HG03342 (cell line): ENCODE measurements at regions not wholly inside any gene's neighbourhood (a gene's known extent, or its start where the extent isn't known, plus 50 kb on each side); places are given as distances from the start of the nearest gene placed in this dataset.

Experiments
- ATAC-seq: cut with Tn5 transposase; IDR thresholded peaks from one replicate; pipeline ENCODE4 v1.9.1; 2021; ENCODE audit warnings: mild to moderate bottlenecking, moderate library complexity; ENCODE audit not compliant: unreplicated experiment

DNA sequence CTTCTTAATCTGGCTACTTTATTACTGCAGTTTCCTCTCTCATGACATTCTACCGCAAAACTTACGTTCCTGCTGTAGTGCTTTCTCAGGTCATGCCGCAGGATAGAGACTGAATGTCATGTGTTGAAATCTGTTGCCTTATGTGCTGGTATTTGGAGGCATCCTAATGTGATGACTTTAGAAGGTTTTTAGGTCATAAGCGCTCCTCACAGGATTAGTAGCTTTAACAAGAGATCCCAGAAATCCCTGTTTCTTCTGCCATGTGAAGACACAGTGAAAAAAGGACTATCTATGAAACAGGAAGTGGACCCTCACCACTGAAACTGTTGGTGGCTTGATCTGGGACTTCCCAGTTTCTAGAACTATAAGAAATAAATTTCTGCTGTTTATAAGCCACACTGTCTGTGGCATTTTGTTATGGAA is 209.3 kb downstream of the LACC1 start:
- no peak for ATAC-seq

DNA sequence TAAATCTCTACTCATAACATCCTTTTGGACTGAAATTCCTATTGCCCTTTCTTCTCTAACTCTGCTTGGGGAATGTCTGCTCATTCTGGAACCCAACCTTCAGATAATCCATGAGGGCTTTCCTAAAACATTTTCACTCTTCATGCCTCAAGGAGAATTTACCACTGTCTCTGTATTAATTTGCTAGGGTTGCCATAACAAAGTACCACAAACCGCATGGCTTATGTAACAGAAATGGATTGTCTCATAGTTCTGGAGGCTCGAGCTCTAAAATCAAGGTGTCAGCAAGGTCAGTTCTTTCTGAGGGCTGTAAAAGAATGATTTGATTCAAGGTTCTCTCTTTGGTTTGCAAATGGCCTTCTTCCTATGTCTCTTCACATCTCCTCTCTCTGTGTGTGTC is 209.7 kb downstream of the LACC1 start:
- no peak for ATAC-seq

DNA sequence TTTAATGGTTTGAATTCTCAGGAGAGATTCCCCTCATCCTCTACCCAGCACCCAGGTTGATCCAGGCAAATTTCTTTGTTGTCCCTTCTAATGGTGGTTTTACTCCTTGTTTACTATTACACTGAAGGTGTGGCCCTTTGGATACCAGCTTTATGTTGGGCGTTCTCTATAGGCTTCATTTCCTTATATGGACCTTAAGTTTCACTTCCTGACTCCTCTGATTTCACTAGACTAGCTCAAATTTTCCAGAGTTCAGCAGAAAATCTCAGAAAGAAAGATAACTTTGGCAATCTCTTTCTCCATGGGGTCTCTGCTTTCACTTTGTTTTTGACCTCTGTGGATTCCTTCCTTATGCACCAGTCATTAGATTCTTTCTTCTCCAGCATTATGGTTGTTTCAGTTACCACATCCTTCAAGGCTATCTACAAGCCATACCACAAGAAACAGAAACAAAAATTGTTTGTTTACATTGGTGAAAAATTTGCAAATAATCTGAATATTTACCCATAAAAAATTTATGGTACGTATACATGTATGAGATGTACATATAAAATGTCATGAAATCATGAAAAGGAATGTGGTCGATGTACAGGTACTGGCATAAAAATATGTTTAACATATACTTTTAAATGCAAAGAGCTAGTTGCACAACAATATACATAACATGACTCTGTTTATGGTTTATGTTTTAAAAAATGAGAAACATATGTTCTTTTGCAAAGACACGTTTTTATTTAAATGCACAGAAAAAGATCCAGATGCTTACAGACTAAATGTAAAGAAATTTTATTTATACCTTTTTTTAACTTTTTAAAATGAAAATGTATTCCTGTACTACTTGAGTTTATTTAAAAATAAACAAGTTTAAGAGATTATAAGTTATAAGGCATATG is 212.6 kb downstream of the LACC1 start:
- ATAC-seq = no peak

DNA sequence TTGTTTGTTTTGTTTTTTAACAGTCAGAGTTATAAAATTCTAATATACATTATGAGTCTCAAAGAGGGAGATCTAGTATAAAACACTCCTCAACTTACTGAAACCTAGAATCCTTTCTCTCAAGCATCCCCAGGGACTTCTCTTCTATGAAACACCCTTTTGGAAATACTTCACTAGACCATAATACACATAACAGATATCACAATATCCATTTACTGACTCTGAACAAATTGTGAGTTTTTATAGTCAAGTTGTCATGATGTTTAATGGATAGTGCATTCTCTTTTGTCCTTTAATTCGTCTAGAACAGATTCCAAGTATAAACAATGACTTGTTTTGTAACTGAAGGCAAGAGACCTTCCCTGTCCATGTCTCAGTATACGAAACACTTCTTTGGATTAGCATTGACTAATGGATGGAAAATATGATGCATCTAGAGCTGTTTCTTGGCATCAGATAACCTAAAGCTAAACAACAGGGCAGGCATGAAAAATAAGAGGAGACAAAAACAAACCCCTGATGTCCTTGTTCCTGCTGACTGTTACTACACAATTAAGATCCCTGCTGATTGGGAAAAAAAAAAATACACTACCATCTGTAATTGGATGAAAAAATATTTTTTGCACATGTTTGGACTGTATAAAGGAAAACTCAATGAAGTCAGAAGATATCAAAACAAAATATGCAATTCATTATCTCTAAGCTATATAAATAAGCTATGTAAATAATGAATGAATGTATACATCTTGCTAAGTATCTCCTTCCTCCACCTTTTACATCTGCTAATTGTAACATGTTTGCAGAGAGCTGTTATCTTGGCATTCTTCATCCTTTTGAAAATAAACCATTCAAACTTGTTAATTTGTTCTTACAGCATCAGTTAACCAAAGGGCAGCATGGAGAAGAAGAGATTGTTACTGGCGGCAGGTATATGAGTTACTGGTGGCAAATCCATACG is 214.2 kb downstream of the LACC1 start:
- ATAC-seq = no peak

DNA sequence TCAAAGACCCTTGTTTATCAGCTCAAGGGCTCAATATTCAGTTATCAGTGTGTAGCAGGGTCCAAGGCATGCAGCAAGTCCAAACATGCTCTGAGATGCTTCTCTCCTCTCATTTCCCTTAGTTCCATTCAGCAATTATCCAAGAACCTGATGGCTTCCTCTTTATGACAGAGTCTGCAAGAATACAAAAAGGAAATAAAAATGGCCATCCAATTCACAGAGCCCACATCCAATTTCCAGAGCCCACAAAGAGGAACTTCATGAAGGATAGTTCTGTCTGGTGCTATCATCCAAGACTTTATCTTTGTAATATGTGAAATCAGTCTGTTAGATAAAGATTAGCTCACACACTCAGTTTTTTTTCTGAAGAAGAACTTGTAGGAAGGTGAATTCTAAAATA is 217.2 kb downstream of the LACC1 start:
- no peak for ATAC-seq

DNA sequence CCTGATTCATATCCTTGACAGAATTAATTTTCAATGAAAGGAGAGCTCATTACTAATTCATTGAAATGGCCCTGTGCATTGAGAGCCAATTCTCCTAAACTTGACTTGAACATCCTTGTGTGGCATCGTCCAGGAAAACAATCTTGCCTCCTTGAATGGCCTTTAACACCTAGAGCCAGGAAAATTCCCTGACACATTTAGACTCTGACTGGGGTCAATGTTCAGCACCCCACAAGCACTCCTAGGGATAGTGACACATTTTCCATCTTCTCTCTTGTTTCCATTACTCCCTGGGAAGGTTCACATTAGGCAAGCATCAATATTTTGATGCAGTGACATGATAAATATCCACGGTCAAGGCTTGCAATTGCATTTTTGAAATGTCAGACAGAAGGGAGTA is 218.9 kb downstream of the LACC1 start:
- ATAC-seq = no peak

DNA sequence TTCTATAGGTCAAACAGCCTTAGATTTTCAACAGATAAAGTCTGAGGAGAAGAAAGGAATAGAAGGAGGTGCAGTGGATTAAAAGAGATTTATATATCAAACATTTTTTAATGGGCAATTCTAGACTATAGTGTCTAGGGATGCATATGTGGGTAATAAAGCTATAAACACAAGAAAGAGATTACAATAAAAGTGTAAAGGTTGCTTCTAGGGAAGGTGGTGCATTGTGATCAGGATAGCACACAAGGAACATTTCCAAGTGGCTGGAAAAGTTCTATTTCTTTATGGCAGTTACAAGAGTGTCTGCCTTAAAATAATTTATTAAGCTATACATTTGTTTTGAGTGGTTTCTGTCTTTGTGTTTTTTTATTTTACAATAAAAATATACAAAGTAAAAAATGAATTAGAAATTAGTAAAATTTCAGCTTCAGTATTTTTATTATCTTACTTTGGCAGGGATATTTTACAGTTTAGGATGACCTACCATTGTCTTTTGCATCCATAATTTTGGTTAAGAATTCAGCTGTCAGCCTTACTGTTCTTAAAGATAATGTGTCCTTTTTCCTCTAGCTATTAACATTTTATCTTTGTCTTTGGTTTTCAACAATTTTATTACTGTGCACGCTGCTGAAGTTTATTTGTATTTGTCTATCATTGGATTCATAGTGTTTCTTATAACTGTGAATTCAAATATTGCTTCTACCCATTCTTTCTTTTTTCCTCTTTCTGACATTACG is 221.8 kb downstream of the LACC1 start:
- no peak for ATAC-seq

DNA sequence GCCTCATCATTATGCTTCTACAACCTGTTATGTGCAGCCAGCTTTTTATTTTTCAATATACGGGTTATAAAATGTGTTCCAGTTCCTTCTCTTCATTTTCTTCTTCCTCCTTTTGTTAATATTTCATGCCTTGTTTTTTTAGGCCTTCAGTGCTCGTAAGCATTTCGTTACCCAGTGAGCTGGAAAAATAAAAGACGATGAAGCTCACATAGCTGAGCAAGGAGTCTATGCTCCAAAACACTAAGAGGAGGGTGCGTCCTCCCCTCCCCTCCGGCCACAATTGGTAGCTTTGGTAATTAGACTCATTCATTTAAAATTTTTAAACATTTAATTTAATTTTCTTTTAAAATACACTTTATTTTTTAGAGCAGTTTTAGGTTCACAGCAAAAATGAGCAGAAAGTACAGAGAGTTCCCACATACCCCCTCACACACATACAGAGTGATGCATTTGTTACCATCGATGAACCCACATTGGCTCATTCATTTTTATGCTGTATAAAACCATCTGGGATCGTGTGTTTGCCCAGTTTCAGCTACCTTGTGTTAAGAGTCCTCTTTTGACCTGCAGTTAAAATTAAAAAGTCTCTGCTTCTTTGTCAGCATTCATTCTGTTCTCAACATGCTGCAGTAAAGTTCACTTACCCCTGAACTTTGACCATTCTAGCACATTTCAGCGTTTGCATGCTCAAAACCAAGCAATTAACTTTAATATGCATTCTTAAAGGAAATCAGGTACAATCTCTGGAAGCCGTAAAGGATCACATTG is 223.9 kb downstream of the LACC1 start:
- no peak for ATAC-seq

DNA sequence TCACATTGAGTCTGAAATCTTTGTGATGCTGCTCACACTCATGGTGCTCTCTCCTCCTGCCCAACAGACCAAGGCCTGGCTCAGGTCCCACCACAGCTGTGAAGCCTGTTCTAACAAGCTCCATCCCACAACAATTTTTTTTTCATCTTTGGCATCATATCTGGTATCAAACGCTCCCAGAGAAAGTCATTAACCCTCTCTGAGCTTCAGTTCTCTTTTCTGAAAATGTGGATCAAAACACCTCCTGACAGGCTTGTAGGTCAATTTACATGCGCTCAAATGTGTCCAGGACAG is 224.4 kb downstream of the LACC1 start:
- ATAC-seq = no peak

DNA sequence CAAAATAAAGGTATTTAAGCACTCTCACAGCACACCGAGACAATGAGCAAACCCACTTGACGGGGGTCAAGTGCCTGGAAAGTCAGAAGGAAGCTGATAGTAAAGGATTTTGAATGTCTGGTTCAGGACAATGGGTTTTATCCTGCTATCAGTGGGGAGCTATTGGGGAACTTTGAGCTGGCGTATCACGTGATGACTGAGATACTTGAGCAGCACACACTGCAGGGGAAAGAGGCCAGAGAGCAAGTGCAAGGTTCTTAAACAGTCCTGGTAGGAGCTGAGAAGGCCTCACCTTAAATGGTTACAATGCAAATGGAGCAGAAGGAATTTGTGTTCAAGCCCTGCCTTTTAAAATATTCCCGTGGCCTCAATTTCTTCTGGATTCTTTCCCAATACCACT is 225.3 kb downstream of the LACC1 start:
- no peak for ATAC-seq

DNA sequence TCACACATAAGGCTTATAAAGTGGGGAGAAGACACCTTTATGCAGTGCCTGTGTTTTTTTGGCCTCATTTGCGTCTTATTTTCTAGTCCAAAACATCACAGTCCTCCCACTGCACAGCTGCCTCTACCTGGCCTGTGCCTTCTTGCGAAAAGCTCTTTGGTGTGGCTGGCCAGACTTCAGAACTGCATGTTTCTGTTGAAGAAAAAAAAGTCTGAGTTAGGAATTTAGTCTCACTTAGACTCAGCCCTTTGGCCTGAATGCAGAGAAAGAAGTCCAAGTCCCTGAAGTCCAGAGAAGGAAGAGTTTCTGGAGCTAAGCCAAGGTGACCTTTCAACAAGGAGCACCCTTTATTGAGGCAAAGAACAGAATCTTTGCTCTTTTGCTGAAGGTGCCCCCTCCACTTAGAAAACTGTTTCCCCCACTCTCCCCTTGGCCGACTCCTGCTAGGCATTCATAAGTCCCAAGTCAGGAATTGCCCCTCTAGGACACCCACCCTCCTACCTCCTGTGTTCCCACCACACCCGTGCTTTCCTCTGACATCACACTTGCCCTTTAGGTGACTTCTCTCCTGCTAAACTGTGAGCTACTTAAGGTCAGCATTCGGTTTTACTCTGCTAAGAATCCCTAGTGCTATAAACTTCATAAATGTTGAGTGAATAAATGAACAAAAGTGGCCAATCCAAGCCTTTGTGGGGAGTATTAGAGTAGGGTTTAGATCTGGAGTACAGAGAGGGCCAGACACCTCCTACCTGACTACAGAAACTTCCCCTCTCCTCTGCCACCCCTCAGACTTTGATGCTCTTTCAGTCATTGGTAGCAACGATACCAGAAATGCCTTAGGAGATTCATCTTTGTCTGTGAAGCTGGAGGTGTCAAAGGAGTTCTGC is 226.8 kb downstream of the LACC1 start:
- no peak for ATAC-seq

DNA sequence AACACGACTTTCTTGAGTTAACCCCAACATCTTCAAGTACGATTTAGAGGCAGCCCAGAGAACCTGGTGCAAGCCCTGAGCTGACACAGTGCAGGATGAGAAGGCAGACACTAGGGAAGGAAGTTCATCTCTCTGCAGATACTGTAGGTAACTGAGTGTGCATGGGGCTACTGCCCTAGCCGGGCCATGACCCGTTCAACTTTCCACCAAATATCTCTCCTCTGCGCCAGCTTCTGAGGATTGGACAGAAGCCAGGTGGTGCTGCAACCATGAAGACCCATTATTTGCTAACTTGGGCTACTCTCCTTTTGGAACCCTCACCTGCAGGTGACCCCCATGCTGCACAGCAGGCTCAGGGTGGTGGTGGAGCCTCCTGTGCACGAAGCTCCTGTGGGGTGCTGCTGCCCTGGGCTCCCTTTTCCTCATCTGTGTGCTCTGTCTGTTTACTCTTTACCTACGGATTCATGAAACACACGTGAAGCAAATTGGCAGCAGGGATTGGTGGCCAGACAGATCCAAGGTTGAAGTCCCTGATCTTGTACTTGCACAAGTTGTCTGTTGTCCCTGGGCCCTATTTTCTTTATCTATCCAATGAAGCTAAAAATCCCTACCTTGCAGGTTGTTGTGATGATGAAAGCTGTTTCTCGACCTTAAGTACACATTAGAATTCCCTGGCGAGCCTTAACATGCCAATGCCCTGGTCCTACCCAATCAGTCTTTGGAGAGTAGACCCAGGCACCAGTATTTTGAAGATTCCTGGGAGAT is 227.8 kb downstream of the LACC1 start:
- no peak for ATAC-seq

DNA sequence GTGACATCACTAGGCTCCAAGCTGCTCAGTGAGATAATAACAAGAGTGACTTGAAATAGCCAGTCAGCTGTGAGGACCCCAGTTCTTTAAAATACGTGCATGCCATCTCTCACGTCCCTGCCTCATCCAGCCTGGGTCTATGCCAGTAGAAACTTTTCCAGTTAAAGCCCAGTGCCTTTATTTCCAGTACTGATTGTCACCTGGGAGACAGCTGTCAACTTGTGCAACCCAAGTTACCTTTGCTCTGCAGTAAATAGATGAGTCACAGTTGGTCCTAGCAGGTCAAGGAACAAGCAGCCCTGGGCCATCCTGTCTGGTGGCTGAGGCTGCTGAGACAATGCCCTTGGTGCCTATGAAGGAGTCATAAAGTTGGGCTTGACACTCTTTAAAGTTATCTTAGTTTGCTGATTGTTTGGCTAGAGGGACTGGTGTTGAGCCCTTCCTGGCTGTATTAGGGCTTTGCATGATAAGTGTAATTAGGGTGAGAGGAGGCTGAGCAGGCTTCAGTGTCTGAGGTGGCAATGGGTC is 228.7 kb downstream of the LACC1 start:
- ATAC-seq = no peak

DNA sequence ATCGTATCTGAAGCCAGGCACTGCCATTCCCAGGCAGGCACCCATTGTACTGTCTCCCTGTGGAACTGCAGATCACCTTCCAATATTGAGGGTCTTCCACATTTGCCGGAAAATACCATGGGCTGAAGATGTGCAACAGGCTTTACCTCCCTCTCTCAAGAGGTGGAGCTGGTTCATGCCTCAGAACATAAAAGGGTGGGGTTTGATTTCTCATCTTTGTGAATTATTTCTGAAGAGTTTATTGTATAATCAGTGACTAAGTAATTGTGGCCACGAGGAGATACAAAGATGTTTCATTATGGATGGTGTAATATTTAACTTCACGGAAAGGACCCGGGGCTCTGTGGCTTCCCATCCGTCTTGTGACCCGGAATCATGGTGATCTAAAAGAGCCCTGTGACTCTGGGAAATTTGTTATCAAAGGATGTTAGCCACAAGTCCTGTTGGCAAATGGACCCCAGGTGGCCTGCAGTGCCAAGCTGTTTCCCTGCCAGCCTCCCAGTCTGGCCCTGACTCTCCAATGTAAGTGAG is 230.5 kb downstream of the LACC1 start:
- no peak for ATAC-seq

DNA sequence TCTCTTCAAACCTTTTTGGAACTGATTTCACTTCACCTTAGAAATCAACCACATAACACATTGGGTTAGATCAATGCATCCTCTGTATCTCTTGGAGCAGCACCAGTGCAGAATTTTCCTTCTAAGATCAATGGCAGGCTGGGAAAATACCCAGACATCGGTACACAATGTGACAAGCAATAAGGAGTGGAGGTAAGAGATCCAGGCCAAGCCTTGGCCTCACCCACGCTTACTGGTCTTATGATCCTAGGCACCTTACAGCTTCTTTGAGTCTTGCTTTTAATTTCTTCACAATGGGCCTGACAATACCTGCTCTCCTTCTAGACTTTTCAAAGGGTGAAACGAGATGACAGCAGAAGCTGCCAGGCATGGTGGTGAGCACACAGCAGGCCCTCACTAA is 232.0 kb downstream of the LACC1 start:
- no peak for ATAC-seq

DNA sequence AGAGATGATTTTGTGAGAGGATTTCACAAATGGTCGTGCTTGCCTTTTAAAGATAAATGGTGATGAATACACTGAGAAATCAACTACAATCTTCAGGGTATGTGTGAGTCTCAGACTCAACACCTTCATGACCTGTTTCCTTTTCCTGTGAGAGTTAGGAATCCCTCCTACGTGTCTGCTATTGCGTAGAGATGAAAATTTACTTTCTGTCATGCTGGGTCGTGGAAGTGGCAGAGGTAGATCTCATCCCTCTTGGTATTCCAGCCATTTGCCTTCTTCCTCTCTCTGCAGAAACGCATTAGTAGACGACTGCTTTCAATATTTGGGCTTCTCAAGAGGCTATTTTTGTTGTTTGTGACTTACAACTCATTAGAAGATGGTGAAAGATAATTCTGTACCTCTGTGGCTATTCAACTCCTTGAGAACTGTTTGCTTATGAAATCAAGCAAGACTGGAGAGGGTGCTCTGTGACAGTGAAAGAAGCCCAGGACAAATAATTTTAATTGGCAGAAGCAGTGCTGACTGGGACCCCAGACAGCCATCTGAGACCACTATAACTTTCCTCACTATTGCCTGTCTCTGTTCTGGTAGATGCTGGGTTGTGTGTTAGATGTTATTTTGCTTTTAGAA is 233.1 kb downstream of the LACC1 start:
- no peak for ATAC-seq

DNA sequence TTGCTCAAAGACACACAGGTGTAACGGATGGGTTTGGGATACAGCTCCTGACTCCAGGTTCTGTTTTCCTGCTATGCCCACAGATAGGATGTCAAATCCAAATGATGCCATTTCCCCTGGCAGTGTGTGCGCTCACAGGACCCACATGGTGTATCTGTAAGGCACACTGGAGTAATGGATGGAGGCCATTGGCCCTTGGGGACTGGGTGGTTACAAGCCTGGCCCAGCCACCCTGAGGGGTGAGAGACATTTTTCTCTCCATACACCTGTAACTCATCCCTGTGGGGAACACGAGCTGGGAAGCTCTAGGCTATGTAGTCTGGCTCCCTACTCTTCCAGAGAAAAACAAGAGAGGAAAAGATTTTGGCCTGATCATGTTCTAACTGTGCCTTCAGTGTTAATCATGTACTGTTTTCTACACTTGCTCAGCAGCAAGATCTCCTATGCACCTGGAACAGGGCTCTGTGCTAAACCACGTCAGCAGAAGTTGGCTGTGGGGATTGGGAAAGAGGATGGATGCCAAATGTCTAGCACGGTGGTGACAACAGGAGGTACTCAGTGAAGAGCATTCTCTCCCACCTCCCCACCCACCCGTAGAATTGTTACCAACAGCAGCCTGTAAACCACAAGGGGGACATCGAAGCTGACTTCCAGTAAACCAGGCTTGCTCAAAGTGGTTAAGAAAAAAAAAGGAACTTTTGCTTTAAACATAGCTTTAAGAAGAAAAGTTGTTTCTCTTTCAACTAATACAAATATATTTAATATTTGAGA is 237.0 kb downstream of the LACC1 start:
- ATAC-seq = no peak
